Germinal center (tissue), 1 donor: ENCODE measurements at regions not wholly inside any gene's neighbourhood (a gene's known extent, or its start where the extent isn't known, plus 50 kb on each side); places are given as distances from the start of the nearest gene placed in this dataset.
"Not testable (repeated sequence)": the region's sequence is repeated elsewhere in the genome, so short reads cannot be mapped to it uniquely, and the experiment has no call there.

Experiments
- DNase-seq: peaks from one replicate; pipeline ENCODE4 v3.0.0; 2012; ENCODE audit warnings: mixed read lengths, low spot score

DNA sequence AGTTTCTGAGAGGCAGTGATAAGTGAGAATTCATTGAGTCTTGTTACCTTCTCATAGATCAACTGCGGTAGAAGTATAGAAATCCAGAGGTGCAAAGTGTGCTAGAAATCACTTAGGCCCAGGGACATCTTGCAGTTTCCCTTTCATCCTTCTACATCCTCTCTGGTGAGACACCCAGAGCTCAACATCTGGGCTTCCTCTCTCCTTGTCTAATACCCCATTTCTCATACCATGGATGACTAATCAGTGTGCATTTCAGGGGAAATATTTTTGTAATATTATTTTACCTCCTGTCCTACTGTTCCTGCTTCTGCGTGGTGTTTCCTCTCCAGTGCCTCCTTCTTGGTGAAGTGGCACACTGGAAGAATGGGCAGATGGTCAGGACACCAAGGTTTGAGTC lies 322.4 kb downstream of the TFAP2B start:
- DNase-seq: no peak

DNA sequence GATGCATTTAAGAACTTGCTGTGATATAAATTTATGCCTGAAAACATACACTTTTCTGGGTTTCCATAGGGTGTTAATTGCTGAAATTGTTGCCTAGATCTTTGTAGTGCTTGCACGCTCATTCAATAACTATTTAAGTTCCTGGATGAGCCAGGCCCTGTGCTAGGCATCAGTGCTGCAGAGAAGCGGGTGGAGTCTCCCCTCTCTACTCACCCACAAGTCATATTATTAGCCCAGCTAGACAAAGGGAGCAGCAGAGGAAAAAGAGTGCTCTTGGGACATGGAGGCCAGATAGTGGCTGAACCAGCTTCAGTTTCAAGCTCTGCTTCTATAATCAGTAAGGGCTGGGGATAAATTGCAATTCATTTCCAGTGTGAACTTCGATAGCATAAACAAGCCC lies 329.1 kb downstream of the TFAP2B start:
- no peak for DNase-seq

DNA sequence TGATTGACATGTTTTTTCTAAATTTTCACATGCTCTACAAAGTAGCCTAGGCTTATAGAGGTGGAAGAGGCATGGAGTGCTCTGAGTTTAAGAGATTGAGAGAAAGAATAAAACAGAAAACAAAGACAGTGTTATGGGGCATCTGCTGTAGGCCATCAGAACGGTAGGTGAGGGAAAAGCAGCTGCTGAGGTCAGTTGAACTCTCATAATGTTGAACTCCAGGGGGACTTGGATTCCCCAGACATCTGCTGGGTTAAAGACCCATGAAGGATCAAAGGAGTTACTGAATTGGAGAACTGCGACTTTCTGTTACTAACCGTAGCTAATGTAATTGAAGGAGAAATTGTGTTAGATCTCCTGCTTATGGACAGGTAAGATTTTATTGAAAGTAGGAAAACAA lies 333.9 kb downstream of the TFAP2B start:
- DNase-seq: no peak

DNA sequence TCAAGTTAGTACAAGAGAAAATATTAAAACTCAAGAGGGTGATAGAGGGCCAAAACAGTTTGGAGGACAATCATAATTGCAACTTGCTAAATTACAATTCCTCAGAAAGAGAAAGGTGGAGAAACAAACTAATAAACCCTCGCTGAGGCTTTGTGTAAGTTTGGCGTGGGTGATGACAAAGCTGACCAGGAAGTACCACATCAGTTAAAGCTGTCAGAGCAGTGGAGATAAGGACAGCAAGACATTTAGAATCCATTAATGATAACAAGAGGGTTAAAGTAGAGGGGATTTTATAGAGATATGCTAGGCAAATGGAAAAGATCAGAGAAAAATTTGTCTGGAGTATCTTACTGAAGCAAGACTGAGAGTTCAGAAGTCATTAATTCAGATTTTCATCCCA lies 334.4 kb downstream of the TFAP2B start:
- no peak for DNase-seq

DNA sequence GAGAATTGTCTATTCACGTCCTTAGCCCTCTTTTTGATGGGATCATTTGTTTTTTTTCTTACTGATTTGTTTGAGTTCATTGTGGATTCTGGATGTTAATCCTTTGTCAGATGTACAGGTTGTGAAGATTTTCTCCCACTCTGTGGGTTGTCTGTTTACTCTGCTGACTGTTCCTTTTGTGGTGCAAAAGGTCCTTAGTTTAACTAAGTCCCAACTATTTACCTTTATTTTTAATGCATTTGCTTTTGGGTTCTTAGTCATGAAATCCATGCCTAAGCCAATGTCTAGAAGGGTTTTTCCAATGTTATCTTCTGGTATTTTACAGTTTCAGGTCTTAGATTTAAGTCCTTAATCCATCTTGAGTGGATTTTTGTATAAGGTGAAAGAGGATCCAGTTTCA lies 336.3 kb downstream of the TFAP2B start:
- not testable (repeated sequence) for DNase-seq

DNA sequence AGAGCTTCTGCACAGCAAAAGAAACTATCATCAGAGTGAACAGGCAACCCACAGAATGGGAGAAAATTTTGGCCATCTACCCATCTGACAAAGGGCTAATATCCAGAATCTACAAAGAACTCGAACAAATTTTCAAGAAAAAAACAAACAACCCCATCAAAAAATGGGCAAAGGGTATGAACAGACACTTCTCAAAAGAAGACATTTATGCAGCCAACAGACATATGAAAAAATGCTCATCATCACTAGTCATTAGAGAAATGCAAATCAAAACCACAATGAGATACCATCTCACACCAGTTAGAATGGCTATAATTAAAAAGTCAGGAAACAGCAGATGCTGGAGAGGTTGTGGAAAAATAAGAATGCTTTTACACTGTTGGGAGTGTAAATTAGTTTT lies 340.6 kb downstream of the TFAP2B start:
- DNase-seq: not testable (repeated sequence)

DNA sequence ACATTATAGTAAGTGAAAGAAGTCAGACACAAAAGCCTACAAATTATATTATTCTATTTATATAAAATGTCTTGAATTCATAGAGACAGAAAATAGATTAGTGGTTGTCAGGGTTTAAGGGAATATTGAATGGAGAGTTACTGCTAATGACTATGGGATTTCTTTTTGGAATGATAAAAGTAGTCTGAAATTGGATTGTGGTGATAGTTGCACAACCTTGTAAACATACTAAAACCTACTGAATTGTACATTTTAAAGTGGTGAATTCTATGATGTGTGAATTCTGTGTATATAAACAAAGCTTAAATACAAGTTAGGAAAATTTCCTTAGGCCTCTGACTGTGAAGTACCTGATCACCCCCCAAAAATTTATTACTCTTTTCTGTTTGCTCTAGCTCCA lies 343.1 kb downstream of the TFAP2B start:
- DNase-seq: no peak

DNA sequence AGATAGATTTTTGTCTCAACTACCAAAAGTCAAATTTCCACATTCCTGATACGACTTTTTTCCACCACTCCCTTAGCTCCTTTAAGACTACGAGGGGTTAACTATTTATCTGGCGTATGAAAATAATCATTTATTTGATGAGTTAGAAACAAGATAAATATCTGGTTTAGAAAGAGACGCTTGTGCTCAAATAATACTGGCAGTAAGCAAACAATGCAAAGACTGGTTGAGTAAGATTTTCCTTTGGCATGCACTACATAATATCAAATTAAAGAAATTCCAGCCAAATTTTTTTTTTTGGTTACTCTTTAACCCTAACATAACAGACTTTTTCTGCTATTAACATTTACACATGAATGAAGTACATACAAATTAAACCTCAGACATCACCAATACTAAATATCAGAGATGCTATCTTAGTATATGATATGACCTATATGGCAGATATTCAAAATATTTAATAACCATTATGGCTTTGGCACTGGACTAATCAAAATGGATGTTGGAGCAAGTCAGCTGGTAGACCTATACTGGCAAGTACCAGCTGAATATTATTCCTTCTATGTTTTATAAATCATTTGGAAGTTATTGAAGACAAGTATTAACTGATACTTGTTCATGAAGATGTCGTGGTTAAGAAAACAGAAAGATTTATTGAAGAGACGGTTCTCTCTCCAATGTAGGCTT lies 345.3 kb downstream of the TFAP2B start:
- DNase-seq: no peak

DNA sequence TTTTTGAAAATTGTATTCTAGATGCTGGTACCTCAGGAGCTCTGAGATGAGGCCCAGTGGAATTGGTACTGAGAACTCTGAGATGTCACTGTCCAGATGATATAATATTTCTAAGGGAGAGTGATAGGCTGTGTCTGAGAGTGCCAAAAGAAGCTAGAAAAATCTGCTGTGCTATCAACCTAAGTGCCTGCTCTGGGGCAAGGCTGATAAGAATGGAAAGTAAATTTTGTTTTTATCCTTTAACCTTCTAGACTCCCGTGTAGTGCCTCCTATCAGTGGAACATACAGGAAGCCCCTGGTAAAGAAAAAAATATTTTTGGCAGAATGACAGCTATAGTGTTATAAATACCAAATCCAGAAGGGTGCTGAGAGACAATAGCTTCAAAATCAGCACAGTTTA lies 348.2 kb downstream of the TFAP2B start:
- DNase-seq: no peak

DNA sequence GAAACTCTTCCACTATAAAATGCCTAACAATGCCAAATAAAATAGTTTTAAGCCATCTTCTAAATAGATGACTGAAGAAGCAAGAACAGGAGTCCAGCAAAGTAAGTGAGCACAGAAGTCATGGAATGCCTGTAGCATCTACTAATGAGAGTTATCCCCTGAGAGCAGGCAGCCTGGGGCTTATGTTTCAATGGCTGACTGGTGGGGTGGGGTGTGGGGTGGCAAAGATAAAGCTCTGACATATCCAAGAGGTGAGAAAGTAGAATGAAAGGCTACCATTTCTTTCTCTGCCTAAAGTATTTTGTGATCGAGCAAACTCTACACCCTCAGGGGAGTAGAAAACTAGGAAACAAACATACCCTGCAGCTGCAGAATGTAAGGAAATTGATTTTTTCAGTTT lies 348.8 kb downstream of the TFAP2B start:
- no peak for DNase-seq

DNA sequence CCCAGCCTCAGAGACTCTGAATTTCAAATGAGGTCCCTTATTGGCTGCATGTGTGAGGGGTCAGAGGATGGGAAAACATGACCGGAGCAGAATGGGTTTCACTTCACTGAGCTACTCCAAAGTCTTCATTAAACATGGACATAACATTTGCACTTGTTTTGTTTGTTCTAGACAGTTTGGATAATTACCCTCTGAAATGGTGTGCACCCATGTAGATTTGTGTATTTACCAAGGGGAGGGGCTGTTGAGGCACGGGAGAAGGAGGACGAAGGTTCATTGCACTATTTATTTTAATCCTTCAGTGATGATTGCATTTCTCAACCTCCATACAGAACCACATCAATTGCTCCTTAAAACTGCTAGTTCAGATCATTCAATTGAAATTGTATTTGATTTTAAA lies 364.2 kb downstream of the TFAP2B start:
- no peak for DNase-seq

DNA sequence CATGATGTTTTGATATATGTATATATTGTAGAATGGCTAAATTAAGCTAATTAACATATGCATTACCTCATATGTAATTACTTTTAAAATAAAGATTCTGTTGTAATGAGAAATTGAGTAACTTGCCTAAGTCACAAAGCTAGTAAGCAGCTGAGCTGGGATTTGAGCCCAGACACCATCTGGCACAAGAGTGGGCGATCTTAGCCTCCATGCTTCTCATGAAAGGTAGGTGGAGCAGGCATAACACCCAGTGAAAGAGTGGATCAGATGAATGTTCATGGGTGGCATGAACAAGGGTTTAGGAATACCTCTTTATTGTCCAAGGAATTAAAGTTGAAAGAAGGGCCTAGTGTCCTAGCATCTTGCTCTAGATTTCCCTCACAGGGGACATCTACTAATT lies 365.4 kb downstream of the TFAP2B start:
- DNase-seq: no peak

DNA sequence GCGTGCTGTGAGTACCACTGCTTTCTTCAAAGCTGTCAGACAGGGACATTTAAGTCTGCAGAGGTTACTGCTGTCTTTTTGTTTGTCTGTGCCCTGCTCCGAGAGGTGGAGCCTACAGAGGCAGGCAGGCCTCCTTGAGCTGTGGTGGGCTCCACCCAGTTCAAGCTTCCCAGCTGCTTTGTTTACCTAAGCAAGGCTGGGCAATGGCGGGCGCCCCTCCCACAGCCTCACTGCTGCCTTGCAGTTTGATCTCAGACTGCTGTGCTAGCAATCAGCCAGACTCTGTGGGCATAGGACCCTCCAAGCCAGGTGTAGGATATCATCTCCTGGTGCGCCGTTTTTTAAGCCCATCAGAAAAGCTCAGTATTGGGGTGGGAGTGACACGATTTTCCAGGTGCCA lies 374.5 kb downstream of the TFAP2B start:
- not testable (repeated sequence) for DNase-seq

DNA sequence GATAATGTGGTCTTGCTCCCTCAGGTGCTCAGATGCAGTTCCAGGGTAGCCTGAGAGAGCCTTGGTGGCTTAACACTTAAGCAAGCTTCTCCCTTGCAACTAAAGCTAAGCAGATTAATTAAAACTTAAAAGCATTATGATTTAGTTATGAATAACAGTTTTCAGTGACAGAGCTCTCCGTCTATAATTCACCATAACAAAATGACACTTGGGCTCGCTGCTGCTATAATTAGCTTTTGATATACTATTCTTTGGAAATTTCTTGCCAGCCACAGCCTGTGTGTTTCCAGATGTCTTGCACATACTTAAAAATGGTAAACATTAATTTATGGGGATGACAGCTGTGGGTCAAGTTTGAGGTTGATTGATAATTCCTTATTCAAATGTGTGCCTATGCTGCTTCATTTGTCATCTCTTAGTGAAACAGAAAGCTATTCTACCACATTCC lies 380.5 kb downstream of the TFAP2B start:
- no peak for DNase-seq

DNA sequence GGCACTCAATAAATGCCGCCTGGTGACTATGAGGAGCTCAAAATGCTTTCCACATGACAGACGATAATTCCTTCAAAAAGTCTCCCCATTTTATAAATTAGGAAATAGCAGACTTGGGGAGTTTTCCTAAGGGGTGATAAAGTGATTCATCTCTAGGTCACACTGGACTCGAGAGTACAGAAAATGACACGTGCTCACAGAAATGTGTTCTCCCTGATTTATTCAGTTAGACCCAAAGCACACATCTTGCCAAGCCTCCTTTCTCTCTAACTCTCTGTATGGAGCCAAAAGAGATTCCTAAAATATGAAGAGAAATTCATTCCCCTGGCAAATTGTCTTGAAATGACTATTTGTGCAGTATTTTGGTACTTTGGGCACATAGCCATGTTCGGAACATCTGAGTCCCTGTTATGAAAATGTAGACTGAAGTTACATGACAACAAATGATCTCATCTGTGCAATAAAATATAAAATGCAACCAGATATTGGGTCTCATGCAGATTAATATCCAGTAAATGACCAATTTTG lies 381.1 kb downstream of the TFAP2B start:
- DNase-seq: no peak

DNA sequence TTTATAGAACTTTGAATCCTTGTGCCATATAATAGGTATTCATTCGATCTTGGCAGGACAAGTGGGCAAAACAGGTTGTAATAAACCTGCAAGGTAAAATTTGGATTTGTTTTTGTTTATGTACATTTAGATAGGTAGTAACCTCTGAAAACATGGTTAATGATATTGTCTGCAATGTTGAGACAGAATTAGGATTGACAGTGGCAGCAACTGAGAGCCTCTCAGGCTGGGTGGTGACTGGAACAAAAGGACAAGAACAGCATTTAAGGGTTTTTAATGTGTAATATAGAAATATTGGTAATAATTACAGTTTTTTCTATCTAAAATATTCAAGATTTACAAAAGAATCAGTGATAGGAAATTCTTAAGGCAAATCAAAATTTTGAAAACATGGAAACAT lies 382.0 kb downstream of the TFAP2B start:
- no peak for DNase-seq

DNA sequence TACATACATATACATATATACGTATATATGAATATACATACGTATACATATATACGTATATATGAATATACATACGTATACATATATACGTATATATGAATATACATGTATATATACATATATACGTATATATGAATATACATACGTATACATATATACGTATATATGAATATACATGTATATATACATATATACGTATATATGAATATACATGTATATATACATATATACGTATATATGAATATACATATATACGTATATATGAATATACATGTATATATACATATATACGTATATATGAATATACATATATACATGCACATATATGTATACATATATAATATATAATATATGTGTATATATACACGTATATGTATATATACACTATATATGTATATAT lies 384.0 kb downstream of the TFAP2B start:
- not testable (repeated sequence) for DNase-seq

DNA sequence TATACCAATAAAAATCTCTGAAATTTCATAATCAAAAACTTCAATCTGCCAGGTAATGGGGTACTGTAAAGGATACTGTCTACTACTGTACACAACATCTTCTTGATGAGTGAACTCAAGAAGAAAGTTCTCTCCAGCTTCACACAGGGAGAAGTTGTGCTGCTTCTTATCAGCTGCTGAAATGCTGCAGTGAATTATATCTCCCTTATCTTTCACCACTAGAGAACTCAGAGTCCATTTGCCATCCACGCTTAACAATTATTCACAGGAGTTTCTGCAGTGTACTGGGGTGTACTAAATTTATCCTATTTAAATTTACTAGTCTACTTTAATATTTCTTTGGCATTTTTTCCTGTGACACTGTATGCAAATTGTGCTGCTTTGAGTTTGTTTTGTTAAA lies 384.8 kb downstream of the TFAP2B start:
- DNase-seq: no peak

DNA sequence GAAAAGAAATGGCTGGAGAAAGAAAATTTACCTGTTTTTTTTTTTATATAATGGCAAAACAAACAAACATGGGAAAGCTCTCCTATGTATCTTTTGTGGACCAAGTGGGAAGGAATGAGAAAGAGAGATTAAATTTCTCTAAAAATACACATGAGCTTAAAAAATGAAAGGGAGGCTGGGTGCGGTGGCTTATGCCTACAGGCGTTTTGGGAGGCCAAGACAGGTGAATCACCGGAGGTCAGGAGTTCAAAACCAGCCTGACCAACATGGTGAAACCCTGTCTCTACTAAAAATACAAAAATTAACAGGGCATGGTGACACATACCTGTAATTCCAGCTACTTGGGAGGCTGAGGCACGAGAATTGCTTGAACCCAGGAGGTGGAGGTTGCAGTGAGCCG lies 388.0 kb downstream of the TFAP2B start:
- DNase-seq: not testable (repeated sequence)

DNA sequence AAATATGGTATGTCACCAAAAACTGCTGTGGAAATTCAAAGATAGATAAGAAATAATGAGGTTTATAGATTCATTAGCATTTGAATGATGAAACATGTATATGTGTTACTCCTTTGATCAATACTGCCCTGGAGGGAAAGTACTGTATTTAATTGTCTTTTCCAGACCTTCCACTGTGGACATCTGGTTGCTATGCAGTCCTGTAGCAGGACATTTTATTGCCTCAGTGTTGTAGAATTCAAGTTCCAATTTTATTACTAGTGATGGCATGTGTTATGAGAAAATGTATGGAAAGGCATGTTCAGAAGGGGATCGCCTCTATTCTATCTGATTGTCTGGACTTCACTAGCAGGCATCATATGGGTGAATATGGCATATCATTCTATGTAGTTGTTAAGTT lies 391.0 kb downstream of the TFAP2B start:
- no peak for DNase-seq

DNA sequence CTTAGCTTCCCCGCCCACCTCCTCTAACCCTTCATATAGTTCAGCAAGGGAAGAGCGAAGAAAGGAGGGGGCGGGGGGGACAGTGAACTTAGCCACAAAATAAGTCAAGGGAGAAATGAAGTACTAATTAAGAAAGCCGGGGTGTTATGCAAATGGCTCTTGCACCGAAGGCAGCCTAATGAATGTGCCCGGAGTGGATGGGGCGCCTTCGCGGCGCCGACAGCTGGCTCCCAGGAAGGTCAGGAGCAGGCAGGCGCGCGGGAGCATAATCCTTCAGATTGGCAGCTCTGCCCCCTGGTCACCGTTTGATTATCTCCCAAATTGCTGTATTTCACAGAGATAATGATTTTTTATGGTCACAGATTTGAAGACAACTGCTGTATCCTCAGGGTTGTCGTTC lies 395.1 kb downstream of the TFAP2B start:
- DNase-seq: no peak

DNA sequence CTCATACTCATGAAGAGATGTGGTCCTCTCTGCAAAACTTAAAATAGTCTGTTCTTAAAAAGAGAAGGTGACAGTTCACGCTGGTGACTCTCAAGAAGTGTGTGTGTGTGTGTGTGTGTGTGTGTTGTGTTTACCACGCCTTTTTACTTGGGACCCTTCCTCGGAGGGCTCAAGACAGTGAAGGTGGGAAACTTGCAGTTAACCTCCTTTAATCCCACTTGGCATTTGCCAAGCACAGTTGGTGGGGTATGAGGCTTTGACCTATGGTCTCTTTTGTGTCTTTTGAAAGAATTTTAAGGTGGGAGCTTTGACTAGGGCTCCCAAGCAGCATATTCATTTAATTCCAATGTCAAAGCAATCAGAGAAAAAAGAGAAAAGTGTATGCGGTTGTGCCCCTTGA lies 395.8 kb downstream of the TFAP2B start:
- DNase-seq: no peak

DNA sequence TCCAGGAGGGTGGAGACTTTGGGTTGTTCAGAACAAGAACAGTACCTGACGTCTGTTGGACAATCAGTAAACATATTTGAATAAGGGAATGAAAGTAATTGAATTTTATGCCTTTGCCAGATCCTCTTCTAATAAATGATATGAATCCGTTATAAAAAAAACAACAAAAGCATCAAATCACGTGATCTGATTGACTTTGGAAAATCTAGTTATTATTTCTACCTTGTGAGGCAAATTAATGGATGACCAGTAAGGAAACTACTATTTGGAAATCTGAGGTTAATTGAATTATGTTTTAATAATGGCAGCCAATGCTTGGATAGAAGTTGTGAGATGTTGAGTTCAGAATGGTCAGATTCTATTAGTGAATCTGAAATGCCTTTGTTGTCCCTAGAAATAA lies 399.5 kb downstream of the TFAP2B start:
- DNase-seq: no peak

DNA sequence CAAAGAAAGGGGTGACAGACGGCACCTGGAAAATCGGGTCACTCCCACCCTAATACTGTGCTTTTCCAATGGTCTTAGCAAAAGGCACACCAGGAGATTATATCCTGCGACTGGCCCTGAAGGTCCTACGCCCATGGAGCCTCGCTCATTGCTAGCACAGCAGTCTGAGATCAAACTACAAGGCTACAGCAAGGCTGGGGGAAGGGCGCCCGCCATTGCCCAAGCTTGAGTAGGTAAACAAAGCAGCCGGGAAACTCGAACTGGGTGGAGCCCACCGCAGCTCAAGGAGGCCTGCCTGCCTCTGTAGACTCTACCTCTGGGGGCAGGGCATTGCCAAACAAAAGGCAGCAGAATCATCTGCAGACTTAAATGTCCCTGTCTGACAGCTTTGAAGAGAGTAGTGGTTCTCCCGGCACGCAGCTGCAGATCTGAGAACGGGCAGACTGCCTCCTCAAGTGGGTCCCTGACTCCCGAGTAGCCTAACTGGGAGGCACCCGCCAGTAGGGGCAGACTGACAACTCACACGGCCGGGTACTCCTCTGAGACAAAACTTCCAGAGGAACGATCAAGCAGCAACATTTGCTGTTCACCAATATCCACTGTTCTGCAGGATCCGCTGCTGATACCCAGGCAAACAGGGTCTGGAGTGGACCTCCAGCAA lies 406.0 kb downstream of the TFAP2B start:
- DNase-seq: not testable (repeated sequence)
